Retinal pigment epithelial cell (primary cell): ENCODE measurements at regions not wholly inside any gene's neighbourhood (a gene's known extent, or its start where the extent isn't known, plus 50 kb on each side); places are given as distances from the start of the nearest gene placed in this dataset.

Experiments used
- DNase-seq: peaks from one replicate; pipeline ENCODE4 v3.0.0-alpha.2; 2010; ENCODE audit warnings: low read depth
- H3K4me3 ChIP-seq: 2 replicates; pipeline ENCODE4 v1.5.1; 2011; ENCODE audit warnings: mild to moderate bottlenecking, low read length, control low read depth, moderate library complexity
- CTCF ChIP-seq: conservative IDR thresholded peaks from 2 replicates; pipeline ENCODE4 v1.5.1; 2011; ENCODE audit warnings: low read depth, low read length, control low read depth, inconsistent platforms

- TF ChIP-seq CTCF = no peak
- DNase-seq = no peak
- no peak overlapping the region for H3K4me3 ChIP-seq
Observed at GRCh38 chr13:109631069-109631468, 155.3 kb downstream of the IRS2 start.

- no peak overlapping the region for H3K4me3 ChIP-seq
- no peak for DNase-seq
- no peak for TF ChIP-seq CTCF
Observed at GRCh38 chr13:109630271-109630670, 156.1 kb downstream of the IRS2 start.

GRCh38 chr13:109629737-109630136, 156.6 kb downstream of the IRS2 start:
- no peak for DNase-seq
- no peak overlapping the region for H3K4me3 ChIP-seq
- no peak for TF ChIP-seq CTCF

GRCh38 chr13:109628251-109628699, 158.1 kb downstream of the IRS2 start:
- no peak for TF ChIP-seq CTCF
- no peak overlapping the region for H3K4me3 ChIP-seq
- DNase-seq = peak; percentile 38

- DNase-seq = no peak
- no peak for TF ChIP-seq CTCF
- H3K4me3 ChIP-seq = no peak overlapping the region
Observed at GRCh38 chr13:109627649-109628048, 158.7 kb downstream of the IRS2 start.

- DNase-seq = no peak
- H3K4me3 ChIP-seq = no peak overlapping the region
- no peak for TF ChIP-seq CTCF
Observed at GRCh38 chr13:109626386-109627171, 159.8 kb downstream of the IRS2 start.

GRCh38 chr13:109625156-109625555, 161.2 kb downstream of the IRS2 start:
- no peak overlapping the region for H3K4me3 ChIP-seq
- no peak for TF ChIP-seq CTCF
- no peak for DNase-seq
